ENCODE measurements at regions not wholly inside any gene's neighbourhood (a gene's known extent, or its start where the extent isn't known, plus 50 kb on each side); places are given as distances from the start of the nearest gene placed in this dataset.

GRCh38 chr12:42968426-42968825 is 378.9 kb upstream of the PRICKLE1 start:
- TF ChIP-seq CTCF (IDR thresholded peaks at IDR 0.05) = no peak

- TF ChIP-seq CTCF (IDR thresholded peaks at IDR 0.05) = no peak
These were observed 378.3 kb upstream of the PRICKLE1 start for GRCh38 chr12:42967850-42968249.

GRCh38 chr12:42963988-42964387 is 374.4 kb upstream of the PRICKLE1 start:
- TF ChIP-seq CTCF (IDR thresholded peaks at IDR 0.05) = no peak

GRCh38 chr12:42962384-42962783 is 372.8 kb upstream of the PRICKLE1 start:
- no peak for TF ChIP-seq CTCF (IDR thresholded peaks at IDR 0.05)

GRCh38 chr12:42961395-42961794 is 371.8 kb upstream of the PRICKLE1 start:
- no peak for TF ChIP-seq CTCF (IDR thresholded peaks at IDR 0.05)

- TF ChIP-seq CTCF (IDR thresholded peaks at IDR 0.05) = no peak
These were observed 370.6 kb upstream of the PRICKLE1 start for GRCh38 chr12:42960087-42960527.

GRCh38 chr12:42958291-42958674 is 368.7 kb upstream of the PRICKLE1 start:
- TF ChIP-seq CTCF (IDR thresholded peaks at IDR 0.05) = no peak

- TF ChIP-seq CTCF (IDR thresholded peaks at IDR 0.05) = no peak
These were observed 368.2 kb upstream of the PRICKLE1 start for GRCh38 chr12:42957561-42958290.
